AG10803 (cell line): ENCODE measurements at regions not wholly inside any gene's neighbourhood (a gene's known extent, or its start where the extent isn't known, plus 50 kb on each side); places are given as distances from the start of the nearest gene placed in this dataset.
A peak's percentile ranks its signal among the peaks of the same experiment; 100 is the strongest.

Source experiments
- DNase-seq: peaks from one replicate; pipeline ENCODE4 v3.0.0; 2010; ENCODE audit warnings: low read depth
- H3K4me3 ChIP-seq: 2 replicates; pipeline ENCODE4 v1.5.1; 2011; ENCODE audit warnings: mild to moderate bottlenecking, low read length, control low read depth
- CTCF ChIP-seq: conservative IDR thresholded peaks from 2 replicates; pipeline ENCODE4 v1.5.1; 2011; ENCODE audit warnings: mild to moderate bottlenecking, low read length, control low read depth, inconsistent platforms

GRCh38 chr12:39173726-39174125, 268.3 kb upstream of the CPNE8 start:
- DNase-seq: no peak
- TF ChIP-seq CTCF: no peak
- no peak overlapping the region for H3K4me3 ChIP-seq

- no peak for DNase-seq
- no peak for TF ChIP-seq CTCF
- H3K4me3 ChIP-seq: no peak overlapping the region
Measured at GRCh38 chr12:39165338-39165737, 259.9 kb upstream of the CPNE8 start.

DNA sequence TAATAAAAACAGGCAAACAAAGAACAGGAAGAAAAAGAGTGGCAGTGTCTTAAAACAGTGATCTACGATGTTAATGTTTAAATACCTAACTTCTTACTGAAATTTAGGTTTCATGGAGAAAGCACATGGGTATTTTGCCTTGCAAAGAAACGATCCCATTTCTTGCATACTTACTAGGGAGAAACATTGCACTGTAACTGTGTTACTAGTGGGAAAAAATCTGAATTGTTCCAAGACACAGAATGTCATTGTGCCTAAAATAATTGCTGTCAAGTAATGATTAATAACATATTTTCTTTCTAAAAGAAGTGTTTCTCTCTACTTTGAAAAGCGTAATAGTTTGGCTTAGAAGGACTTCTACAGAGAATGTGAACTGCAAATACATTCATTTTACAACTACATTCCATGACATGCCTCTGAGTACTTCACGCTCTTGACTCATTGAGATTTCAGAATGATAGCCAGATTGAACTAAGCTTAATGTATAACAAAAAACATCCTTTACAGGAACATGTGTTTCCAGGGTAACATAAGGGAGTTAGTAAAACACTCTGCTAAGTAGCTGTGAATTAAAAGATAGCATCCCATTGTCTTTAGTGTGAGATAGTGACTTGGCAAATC, 256.2 kb upstream of the CPNE8 start:
- TF ChIP-seq CTCF: no peak
- no peak overlapping the region for H3K4me3 ChIP-seq
- no peak for DNase-seq

- TF ChIP-seq CTCF: no peak
- no peak overlapping the region for H3K4me3 ChIP-seq
- no peak for DNase-seq
Measured at GRCh38 chr12:39157696-39158342, 252.4 kb upstream of the CPNE8 start.

DNA sequence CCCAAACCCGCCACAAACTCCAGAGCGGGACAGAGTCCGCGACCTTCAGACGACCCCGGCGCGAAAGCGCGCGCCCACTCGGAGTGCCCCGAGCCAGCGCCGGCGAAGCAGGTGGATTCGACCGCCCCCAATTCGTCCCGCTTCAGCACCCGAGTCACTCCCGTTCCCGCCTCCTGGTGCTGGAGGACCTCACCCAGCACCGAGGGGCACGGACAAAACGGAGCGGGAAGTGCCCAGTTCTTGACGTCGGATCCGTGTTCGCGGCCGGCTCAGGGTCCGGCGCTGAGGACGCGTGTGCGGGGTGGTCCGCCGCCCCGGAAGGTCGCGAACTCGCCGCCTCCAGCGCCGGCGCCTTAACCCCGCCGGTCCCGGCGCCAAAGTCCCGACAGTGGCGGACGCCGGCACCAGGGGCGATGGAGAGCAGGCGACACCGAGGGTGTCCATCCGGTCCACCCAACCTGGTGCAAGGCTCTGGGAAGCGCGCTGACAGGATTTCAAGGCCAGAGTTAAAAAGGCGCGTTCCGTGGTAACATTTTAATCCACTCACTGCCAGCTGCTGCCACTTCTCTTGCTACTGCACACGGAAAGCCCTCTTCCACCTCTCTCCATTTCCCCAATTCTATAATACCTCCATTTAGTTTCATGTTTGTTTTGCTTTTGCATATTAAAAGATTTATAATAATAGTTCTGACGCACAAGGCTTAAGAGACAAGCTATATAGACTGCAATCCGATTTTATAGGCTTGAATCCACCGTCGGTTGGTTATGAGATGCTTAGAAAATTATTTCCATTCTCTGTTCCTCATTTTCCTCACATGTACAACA, 240.0 kb upstream of the CPNE8 start:
- peak; percentile 26; the same call in 1 of the 2 replicates for TF ChIP-seq CTCF
- H3K4me3 ChIP-seq: peak overlapping the region; percentile 33
- peak; percentile 1 for DNase-seq

DNA sequence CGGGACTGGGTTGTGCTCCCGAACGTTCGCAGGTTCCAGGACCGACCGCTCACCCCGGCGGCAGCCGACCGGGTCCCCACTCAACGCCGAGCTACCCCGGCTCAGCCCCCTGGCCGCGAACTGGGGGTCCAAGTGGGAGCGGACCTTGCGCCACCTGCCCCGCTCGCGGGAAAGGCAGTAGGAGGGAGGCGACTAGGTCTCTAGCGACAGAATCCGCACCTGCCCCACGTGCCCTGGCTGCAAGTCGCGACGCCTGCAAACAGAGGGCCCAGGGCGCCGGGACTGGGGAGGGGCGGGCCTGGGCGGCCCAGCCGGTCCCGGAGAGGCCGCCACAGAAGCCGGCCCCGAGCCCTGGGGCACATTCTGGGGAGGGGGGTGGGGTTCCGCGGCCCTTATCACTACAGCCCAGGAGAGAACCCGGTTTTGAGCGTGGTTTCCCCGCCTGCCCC, 239.2 kb upstream of the CPNE8 start:
- DNase-seq: no peak
- TF ChIP-seq CTCF: no peak
- H3K4me3 ChIP-seq: no peak overlapping the region
